ENCODE measurements at regions not wholly inside any gene's neighbourhood (a gene's known extent, or its start where the extent isn't known, plus 50 kb on each side); places are given as distances from the start of the nearest gene placed in this dataset.

DNA sequence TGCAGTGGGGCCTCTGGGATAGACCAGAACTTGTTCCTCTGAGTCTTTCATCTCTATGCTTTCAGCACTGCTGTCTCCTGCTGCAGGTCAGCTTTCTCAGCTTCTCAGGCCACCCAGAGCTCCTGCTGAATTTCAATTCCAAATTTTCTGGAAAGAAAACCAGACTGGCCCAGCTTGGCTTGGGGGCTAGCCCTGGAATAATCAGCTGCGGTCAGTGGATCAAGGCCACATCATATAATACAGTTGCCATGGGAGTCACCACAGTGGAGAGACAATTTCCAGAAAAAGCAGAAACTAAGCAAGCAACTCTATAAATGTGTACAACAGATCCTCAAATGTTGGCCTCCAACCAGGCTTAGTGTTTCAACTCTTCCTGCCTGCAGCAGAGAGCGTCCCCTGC is 91.1 kb upstream of the SLC24A5 start:
- no peak for TF ChIP-seq GABPA (IDR thresholded peaks at IDR 0.05 in 1 of 2, conservative IDR thresholded peaks at IDR 0.05 in 1 of 2)
- no peak for TF ChIP-seq NR2F2 (IDR thresholded peaks at IDR 0.05)
- no peak for TF ChIP-seq TAF1 (conservative IDR thresholded peaks at IDR 0.05)
- no peak for TF ChIP-seq FOXA1 (IDR thresholded peaks at IDR 0.05)
- TF ChIP-seq HNF4A (conservative IDR thresholded peaks at IDR 0.05) = no peak
- no peak for TF ChIP-seq FOXA2 (IDR thresholded peaks at IDR 0.05)
- no peak for TF ChIP-seq RAD21 (IDR thresholded peaks at IDR 0.05)
- TF ChIP-seq EGR1 (IDR thresholded peaks at IDR 0.05; ENCODE audit: low read depth in 2 of 2) = no peak
- TF ChIP-seq, protein P1, sequence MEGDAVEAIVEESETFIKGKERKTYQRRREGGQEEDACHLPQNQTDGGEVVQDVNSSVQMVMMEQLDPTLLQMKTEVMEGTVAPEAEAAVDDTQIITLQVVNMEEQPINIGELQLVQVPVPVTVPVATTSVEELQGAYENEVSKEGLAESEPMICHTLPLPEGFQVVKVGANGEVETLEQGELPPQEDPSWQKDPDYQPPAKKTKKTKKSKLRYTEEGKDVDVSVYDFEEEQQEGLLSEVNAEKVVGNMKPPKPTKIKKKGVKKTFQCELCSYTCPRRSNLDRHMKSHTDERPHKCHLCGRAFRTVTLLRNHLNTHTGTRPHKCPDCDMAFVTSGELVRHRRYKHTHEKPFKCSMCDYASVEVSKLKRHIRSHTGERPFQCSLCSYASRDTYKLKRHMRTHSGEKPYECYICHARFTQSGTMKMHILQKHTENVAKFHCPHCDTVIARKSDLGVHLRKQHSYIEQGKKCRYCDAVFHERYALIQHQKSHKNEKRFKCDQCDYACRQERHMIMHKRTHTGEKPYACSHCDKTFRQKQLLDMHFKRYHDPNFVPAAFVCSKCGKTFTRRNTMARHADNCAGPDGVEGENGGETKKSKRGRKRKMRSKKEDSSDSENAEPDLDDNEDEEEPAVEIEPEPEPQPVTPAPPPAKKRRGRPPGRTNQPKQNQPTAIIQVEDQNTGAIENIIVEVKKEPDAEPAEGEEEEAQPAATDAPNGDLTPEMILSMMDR (IDR thresholded peaks at IDR 0.05; ENCODE audit: low read depth, low read length, missing input control) = no peak
- TF ChIP-seq, protein P2, sequence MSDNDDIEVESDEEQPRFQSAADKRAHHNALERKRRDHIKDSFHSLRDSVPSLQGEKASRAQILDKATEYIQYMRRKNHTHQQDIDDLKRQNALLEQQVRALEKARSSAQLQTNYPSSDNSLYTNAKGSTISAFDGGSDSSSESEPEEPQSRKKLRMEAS (IDR thresholded peaks at IDR 0.05) = no peak
- TF ChIP-seq ATF3 (IDR thresholded peaks at IDR 0.05) = no peak
- no peak for TF ChIP-seq YY1 (IDR thresholded peaks at IDR 0.05)
- no peak for TF ChIP-seq HNF4G (IDR thresholded peaks at IDR 0.05)
- TF ChIP-seq SP1 (IDR thresholded peaks at IDR 0.05) = no peak
- TF ChIP-seq REST (IDR thresholded peaks at IDR 0.05) = no peak
- no peak for TF ChIP-seq RXRA (IDR thresholded peaks at IDR 0.05)
- no peak for TF ChIP-seq JUND (IDR thresholded peaks at IDR 0.05)
- no peak for TF ChIP-seq ZBTB33 (IDR thresholded peaks at IDR 0.05)
- Histone ChIP-seq H3K36me3 (ENCODE audit: control insufficient read depth in 4 of 4, insufficient read depth in 3 of 4, low read depth in 1 of 4, low read length in 3 of 4) (no peaks in the 10 kb centered on the region), H3K4me3 (ENCODE audit: low read depth in 1 of 3, low read length in 3 of 3) (no peak overlapping the region), H3K4me1 (ENCODE audit: control insufficient read depth in 4 of 4, insufficient read depth in 4 of 4, low read length in 3 of 4) (no peaks in the 10 kb centered on the region), H3K27me3 (ENCODE audit: control insufficient read depth in 4 of 4, insufficient read depth in 4 of 4, low read length in 3 of 4) (no peaks in the 10 kb centered on the region), H3K27ac (ENCODE audit: low read depth in 1 of 2, low read length in 2 of 2) (no peak overlapping the region), H3K9ac (ENCODE audit: low read depth in 1 of 2, low read length in 2 of 2) (no peak overlapping the region), H3K9me3 (ENCODE audit: control insufficient read depth in 4 of 4, low read length in 3 of 4) (no peaks in the 10 kb centered on the region)
- no peak for DNase-seq (ENCODE audit: low spot score)
- 91% methylated on average over 2 of the region's 2 CpGs for WGBS

All from liver (tissue), 8 donors.